ENCODE measurements at regions not wholly inside any gene's neighbourhood (a gene's known extent, or its start where the extent isn't known, plus 50 kb on each side); places are given as distances from the start of the nearest gene placed in this dataset.

DNA sequence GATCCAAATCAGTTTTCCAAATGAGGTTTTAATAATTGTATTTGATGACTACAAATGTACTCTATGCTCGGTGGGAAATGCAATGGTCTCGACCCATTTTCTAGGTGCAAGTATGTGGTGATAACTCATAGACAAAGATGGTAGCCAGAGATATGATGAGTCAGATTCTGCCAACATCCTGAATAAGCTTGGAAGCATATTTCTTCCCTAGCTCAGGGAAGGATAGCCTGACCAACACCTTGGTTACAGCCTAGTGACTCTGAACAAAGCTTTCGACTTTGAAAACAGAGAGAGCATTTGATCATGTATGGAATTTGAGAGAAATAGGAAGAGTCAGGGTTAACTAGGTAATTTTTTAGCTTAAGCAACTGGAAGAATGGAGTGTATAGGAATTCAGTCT, 128.3 kb upstream of the MYOCD start:
- DNase-seq, result no peak
- H3K27ac ChIP-seq, result no peak overlapping the region
- H3K36me3 ChIP-seq (replicated peaks), result no peaks in the 10 kb centered on the region
- TF ChIP-seq, protein P1, sequence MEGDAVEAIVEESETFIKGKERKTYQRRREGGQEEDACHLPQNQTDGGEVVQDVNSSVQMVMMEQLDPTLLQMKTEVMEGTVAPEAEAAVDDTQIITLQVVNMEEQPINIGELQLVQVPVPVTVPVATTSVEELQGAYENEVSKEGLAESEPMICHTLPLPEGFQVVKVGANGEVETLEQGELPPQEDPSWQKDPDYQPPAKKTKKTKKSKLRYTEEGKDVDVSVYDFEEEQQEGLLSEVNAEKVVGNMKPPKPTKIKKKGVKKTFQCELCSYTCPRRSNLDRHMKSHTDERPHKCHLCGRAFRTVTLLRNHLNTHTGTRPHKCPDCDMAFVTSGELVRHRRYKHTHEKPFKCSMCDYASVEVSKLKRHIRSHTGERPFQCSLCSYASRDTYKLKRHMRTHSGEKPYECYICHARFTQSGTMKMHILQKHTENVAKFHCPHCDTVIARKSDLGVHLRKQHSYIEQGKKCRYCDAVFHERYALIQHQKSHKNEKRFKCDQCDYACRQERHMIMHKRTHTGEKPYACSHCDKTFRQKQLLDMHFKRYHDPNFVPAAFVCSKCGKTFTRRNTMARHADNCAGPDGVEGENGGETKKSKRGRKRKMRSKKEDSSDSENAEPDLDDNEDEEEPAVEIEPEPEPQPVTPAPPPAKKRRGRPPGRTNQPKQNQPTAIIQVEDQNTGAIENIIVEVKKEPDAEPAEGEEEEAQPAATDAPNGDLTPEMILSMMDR (IDR thresholded peaks at IDR 0.05; ENCODE audit: low read depth, low read length, missing control alignments), result no peak
- in situ Hi-C loops (cut with HindIII; ENCODE audit: low pct_ligation_motif_present, low sequenced_read_pairs), result no loop called here
- H3K4me3 ChIP-seq (ENCODE audit: low read depth, low read length), result no peak overlapping the region
- H3K27me3 ChIP-seq (replicated peaks), result no peaks in the 10 kb centered on the region

DNA sequence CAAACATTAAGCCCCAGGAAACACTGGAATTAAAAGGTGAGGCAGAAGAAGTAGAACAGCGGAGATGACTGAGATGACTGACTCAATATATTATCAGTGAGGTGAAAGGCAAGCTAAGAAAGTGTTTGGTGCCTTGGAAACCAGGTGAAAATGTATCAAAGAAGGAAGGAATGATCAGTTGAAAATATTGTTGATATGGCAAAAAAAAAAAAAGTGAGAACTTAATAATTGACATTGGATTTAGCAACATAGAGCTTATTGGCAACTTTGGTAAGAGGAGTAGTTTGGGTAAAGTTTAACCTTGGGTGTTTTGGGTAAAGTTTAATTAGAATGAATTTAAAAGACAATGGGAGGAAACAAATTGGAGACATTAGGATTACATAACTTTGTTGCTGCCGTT, 127.7 kb upstream of the MYOCD start:
- no peak overlapping the region for H3K27ac ChIP-seq
- no peaks in the 10 kb centered on the region for H3K36me3 ChIP-seq (replicated peaks)
- H3K4me3 ChIP-seq (ENCODE audit: low read depth, low read length), result no peak overlapping the region
- TF ChIP-seq, protein P1 (IDR thresholded peaks at IDR 0.05; ENCODE audit: low read depth, low read length, missing control alignments), result no peak
- no peak for DNase-seq
- in situ Hi-C loops (cut with HindIII; ENCODE audit: low pct_ligation_motif_present, low sequenced_read_pairs), result no loop called here
- no peaks in the 10 kb centered on the region for H3K27me3 ChIP-seq (replicated peaks)

DNA sequence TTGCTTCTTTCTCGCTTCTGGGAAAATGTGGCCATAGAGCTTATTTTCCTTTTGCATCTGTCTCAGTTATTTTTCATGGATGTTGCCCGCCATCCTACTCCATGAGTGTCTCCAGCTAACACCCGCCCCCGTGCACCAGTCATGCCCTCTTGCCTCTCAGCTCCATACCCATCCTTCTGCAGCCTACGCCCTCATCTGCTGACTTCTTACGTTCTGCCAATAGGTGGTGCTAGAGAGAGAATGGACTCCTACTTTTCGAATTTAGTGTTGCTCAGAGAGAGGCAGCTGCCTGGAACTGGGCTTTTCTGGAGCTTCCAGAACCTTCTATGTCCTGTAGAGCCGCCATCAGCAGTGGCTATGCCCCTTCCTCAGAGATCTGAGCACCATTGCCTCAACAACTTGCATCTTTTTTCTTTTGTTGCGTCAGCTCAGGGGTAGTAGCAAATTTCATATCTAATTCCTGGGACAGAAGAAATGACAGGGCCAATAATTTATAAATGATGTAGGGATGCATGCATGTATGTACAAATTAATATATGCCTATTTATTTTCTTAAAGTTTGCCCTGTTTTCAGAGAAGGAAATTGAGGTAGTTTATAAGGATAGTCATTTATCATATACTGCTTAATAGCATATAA, 119.7 kb upstream of the MYOCD start:
- H3K27ac ChIP-seq, result no peak overlapping the region
- H3K36me3 ChIP-seq (replicated peaks), result no peaks in the 10 kb centered on the region
- peak; percentile 58 for DNase-seq
- H3K4me3 ChIP-seq (ENCODE audit: low read depth, low read length), result no peak overlapping the region
- TF ChIP-seq, protein P1 (IDR thresholded peaks at IDR 0.05; ENCODE audit: low read depth, low read length, missing control alignments), result peak; percentile 91
- H3K27me3 ChIP-seq (replicated peaks), result no peaks in the 10 kb centered on the region
- in situ Hi-C loops (cut with HindIII; ENCODE audit: low pct_ligation_motif_present, low sequenced_read_pairs), result no loop called here

DNA sequence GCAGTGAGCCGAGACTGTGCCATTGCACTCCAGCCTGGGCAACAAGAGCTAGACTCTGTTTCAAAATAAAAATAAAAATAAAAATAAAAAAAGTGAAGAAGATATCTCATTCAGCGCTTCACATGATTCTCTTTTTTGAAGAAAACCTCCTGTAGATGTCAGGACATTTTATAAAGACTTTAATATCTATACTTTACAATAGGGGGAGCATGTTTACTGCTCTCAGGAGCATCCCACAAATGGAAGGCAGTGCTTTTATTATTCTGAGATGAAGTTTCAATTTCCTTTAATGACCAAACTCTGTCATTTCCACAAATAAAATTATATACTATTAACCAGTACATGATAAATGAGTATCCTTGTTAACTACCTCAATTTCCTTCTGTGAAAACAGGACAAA, 118.7 kb upstream of the MYOCD start:
- no peak overlapping the region for H3K27ac ChIP-seq
- in situ Hi-C loops (cut with HindIII; ENCODE audit: low pct_ligation_motif_present, low sequenced_read_pairs), result no loop called here
- H3K27me3 ChIP-seq (replicated peaks), result no peaks in the 10 kb centered on the region
- DNase-seq, result no peak
- no peak overlapping the region for H3K4me3 ChIP-seq (ENCODE audit: low read depth, low read length)
- TF ChIP-seq, protein P1 (IDR thresholded peaks at IDR 0.05; ENCODE audit: low read depth, low read length, missing control alignments), result no peak
- no peaks in the 10 kb centered on the region for H3K36me3 ChIP-seq (replicated peaks)

DNA sequence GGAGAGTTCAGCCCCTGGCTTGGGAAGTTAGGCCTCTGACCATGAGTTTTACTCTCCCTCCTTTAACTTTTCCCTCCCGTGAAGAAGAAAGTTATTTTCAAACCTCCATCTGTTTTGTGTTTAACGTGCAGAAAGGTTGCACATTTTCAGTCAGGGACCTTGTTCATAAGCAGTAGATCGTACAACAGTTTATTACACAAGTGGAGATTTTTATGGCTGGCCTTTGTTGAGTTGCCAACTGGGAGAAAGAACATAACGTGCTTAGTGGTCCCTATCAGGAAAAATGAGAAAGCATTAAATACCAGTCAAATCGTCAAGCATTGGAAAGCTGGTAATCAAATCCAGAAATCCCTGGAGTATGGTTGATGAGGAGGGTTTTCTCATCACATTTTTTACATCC, 117.9 kb upstream of the MYOCD start:
- Histone ChIP-seq H3K27ac (no peak overlapping the region), H3K4me3 (ENCODE audit: low read depth, low read length) (no peak overlapping the region), H3K27me3 (replicated peaks) (no peaks in the 10 kb centered on the region), H3K36me3 (replicated peaks) (no peaks in the 10 kb centered on the region)
- DNase-seq, result no peak
- in situ Hi-C loops (cut with HindIII; ENCODE audit: low pct_ligation_motif_present, low sequenced_read_pairs), result no loop called here
- TF ChIP-seq, protein P1 (IDR thresholded peaks at IDR 0.05; ENCODE audit: low read depth, low read length, missing control alignments), result no peak

DNA sequence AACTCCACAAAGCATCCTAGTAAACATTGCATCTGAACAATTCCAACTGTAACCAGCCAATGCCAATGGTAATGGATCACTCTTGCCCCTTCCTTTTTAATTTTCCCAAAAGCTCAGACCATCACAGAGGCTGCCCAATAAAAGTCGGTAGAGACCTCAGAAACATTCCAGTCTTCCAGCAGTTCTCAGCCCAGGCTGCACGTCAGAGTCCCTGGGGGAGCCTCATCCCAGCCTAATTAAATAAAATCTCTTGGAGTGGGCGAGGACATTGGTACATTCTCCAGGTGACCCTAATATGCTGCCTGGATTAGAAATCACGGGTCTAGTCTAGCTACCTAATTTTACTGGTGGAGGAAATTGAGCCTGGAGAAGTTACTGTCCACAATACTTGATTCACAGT, 117.1 kb upstream of the MYOCD start:
- in situ Hi-C loops (cut with HindIII; ENCODE audit: low pct_ligation_motif_present, low sequenced_read_pairs), result no loop called here
- no peak for DNase-seq
- H3K27me3 ChIP-seq (replicated peaks), result no peaks in the 10 kb centered on the region
- TF ChIP-seq, protein P1 (IDR thresholded peaks at IDR 0.05; ENCODE audit: low read depth, low read length, missing control alignments), result no peak
- peak overlapping the region; percentile 78 for H3K27ac ChIP-seq
- H3K4me3 ChIP-seq (ENCODE audit: low read depth, low read length), result no peak overlapping the region
- no peaks in the 10 kb centered on the region for H3K36me3 ChIP-seq (replicated peaks)
